ENCODE measurements at regions not wholly inside any gene's neighbourhood (a gene's known extent, or its start where the extent isn't known, plus 50 kb on each side); places are given as distances from the start of the nearest gene placed in this dataset.

GRCh38 chr6:20317430-20317829 is 84.2 kb upstream of the E2F3 start:
- H3K79me2 ChIP-seq (ENCODE audit: insufficient read depth): no peaks in the 10 kb centered on the region
- H3K9me3 ChIP-seq: no peaks in the 10 kb centered on the region
- no peaks in the 10 kb centered on the region for H3F3A ChIP-seq (replicated peaks; ENCODE audit: insufficient read depth)
- no peaks in the 10 kb centered on the region; the same call in 1 of the 2 replicates for H3K27me3 ChIP-seq (ENCODE audit: insufficient read depth)
- CTCF ChIA-PET: no interaction called here
- no peak overlapping the region for H2AFZ ChIP-seq (ENCODE audit: low read depth)
- WGBS (ENCODE audit: low lambda C conversion rate): 52% methylated on average over 5 of the region's 5 CpGs
- H3K4me1 ChIP-seq (ENCODE audit: control insufficient read depth in 1 of 2, insufficient read depth in 2 of 2, low read depth in 1 of 2, low read length in 1 of 2): no peaks in the 10 kb centered on the region
- H3K9me2 ChIP-seq: no peaks in the 10 kb centered on the region
- DNase-seq: no peak
- no peaks in the 10 kb centered on the region for H4K20me1 ChIP-seq (ENCODE audit: insufficient read depth)
- no peaks in the 10 kb centered on the region for H3K36me3 ChIP-seq (replicated peaks in 1 of 2; ENCODE audit: control insufficient read depth in 1 of 2, insufficient read depth in 2 of 2, low read length in 1 of 2)
- POLR2A ChIA-PET: no interaction called here
- TF ChIP-seq USF2 (IDR thresholded peaks at IDR 0.05; ENCODE audit: borderline replicate concordance, low read depth, low read length) (no peak), CHD2 (IDR thresholded peaks at IDR 0.05; ENCODE audit: low read length, partially characterized antibody) (no peak), JUND (IDR thresholded peaks at IDR 0.05) (no peak), YY1 (IDR thresholded peaks at IDR 0.05; ENCODE audit: low read depth) (no peak), ELF1 (IDR thresholded peaks at IDR 0.05) (no peak), PBX3 (IDR thresholded peaks at IDR 0.05) (no peak), GABPA (IDR thresholded peaks at IDR 0.05; ENCODE audit: low read depth) (no peak), EP300 (IDR thresholded peaks at IDR 0.05; ENCODE audit: borderline replicate concordance in 1 of 2, low read depth in 1 of 2, low read length in 1 of 2) (no peak), TAF1 (IDR thresholded peaks at IDR 0.05; ENCODE audit: borderline replicate concordance, low read depth, low read length) (no peak), NRF1 (IDR thresholded peaks at IDR 0.05; ENCODE audit: low read depth, low read length) (no peak), FOSL2 (IDR thresholded peaks at IDR 0.05; ENCODE audit: borderline replicate concordance, low read depth) (no peak)
- no peak overlapping the region for H3K9ac ChIP-seq
- H3K4me3 ChIP-seq (ENCODE audit: low read depth in 2 of 2, low read length in 1 of 2): no peak overlapping the region
- no peak overlapping the region for H3K4me2 ChIP-seq
- no peak overlapping the region for H3K27ac ChIP-seq (ENCODE audit: low read depth in 2 of 2, low read length in 1 of 2)

- DNase-seq: no peak
- Histone ChIP-seq H3K27ac (ENCODE audit: low read depth in 2 of 2, low read length in 1 of 2) (no peak overlapping the region), H4K20me1 (ENCODE audit: insufficient read depth) (no peaks in the 10 kb centered on the region), H3K4me2 (no peak overlapping the region), H3F3A (replicated peaks; ENCODE audit: insufficient read depth) (no peaks in the 10 kb centered on the region), H3K9me3 (no peaks in the 10 kb centered on the region), H3K4me1 (ENCODE audit: control insufficient read depth in 1 of 2, insufficient read depth in 2 of 2, low read depth in 1 of 2, low read length in 1 of 2) (no peaks in the 10 kb centered on the region), H3K36me3 (replicated peaks in 1 of 2; ENCODE audit: control insufficient read depth in 1 of 2, insufficient read depth in 2 of 2, low read length in 1 of 2) (no peaks in the 10 kb centered on the region), H2AFZ (ENCODE audit: low read depth) (no peak overlapping the region), H3K79me2 (ENCODE audit: insufficient read depth) (no peaks in the 10 kb centered on the region), H3K27me3 (ENCODE audit: insufficient read depth) (no peaks in the 10 kb centered on the region), H3K9ac (no peak overlapping the region), H3K9me2 (no peaks in the 10 kb centered on the region), H3K4me3 (ENCODE audit: low read depth in 2 of 2, low read length in 1 of 2) (no peak overlapping the region)
- CTCF ChIA-PET: no interaction called here
- TF ChIP-seq RAD21 (IDR thresholded peaks at IDR 0.05; ENCODE audit: low read length) (no peak), NFIC (IDR thresholded peaks at IDR 0.05; ENCODE audit: borderline replicate concordance) (no peak), IRF3 (IDR thresholded peaks at IDR 0.05; ENCODE audit: low read depth, low read length) (no peak), CTCF (IDR thresholded peaks at IDR 0.05) (no peak), YY1 (IDR thresholded peaks at IDR 0.05; ENCODE audit: low read depth) (no peak), CHD2 (IDR thresholded peaks at IDR 0.05; ENCODE audit: low read length, partially characterized antibody) (no peak), FOXM1 (IDR thresholded peaks at IDR 0.05; ENCODE audit: low read depth) (no peak), RCOR1 (IDR thresholded peaks at IDR 0.05; ENCODE audit: low read length) (no peak), RXRA (IDR thresholded peaks at IDR 0.05; ENCODE audit: borderline replicate concordance, low read depth) (no peak), GABPA (IDR thresholded peaks at IDR 0.05; ENCODE audit: low read depth) (no peak), REST (IDR thresholded peaks at IDR 0.05; ENCODE audit: low read depth, low read length) (no peak), TEAD4 (IDR thresholded peaks at IDR 0.05; ENCODE audit: borderline replicate concordance, insufficient read depth) (no peak), TAF1 (IDR thresholded peaks at IDR 0.05; ENCODE audit: borderline replicate concordance, low read depth, low read length) (no peak), MEF2A (IDR thresholded peaks at IDR 0.05; ENCODE audit: borderline replicate concordance, low read depth) (no peak)
- POLR2A ChIA-PET: no interaction called here
- 89% methylated on average over 21 of the region's 37 CpGs for WGBS (ENCODE audit: low lambda C conversion rate)
Observed at GRCh38 chr6:20318851-20319387, 82.8 kb upstream of the E2F3 start.

All from SK-N-SH (cell line).